Kidney (tissue), 13 donors: ENCODE measurements at regions not wholly inside any gene's neighbourhood (a gene's known extent, or its start where the extent isn't known, plus 50 kb on each side); places are given as distances from the start of the nearest gene placed in this dataset.
A peak's percentile ranks its signal among the peaks of the same experiment; 100 is the strongest.

Experiments used
- DNase-seq, 5 donors: peaks; one replicate each; pipeline ENCODE4 v3.0.0-alpha.2; 2013 to 2020
- FAIRE-seq: peaks from 2 replicates; lab custom pipeline; 2012; peaks lifted over from hg19 to GRCh38; lab: Jason Lieb, UNC
- H3K27ac ChIP-seq, 2 donors: one replicate each; pipeline ENCODE4 v1.7.0; 2013; ENCODE audit warnings: low read depth in 2 of 2, low read length in 2 of 2, inconsistent platforms in 1 of 2
- H3K27me3 ChIP-seq: one replicate; pipeline ENCODE4 v1.7.1; 2013; ENCODE audit warnings: low read length, inconsistent platforms; ENCODE audit not compliant: control insufficient read depth, insufficient read depth
- H3K36me3 ChIP-seq, 3 donors: one replicate each; pipeline versions ENCODE4 v1.7.0 to v1.7.1; 2013; ENCODE audit warnings: low read length in 3 of 3, control low read depth in 1 of 3, inconsistent platforms in 1 of 3; ENCODE audit not compliant: insufficient read depth in 3 of 3, control insufficient read depth in 2 of 3
- H3K4me1 ChIP-seq, 3 donors: one replicate each; pipeline versions ENCODE4 v1.7.0 to v1.7.1; 2013; ENCODE audit warnings: low read length in 3 of 3, inconsistent platforms in 1 of 3, low read depth in 1 of 3; ENCODE audit not compliant: control insufficient read depth in 2 of 3, insufficient read depth in 2 of 3
- H3K4me3 ChIP-seq, 3 donors: one replicate each; pipeline versions ENCODE4 v1.7.0 to v1.8.1; 2013; ENCODE audit warnings: low read length in 3 of 3, control low read depth in 1 of 3, inconsistent platforms in 1 of 3
- H3K9ac ChIP-seq, 3 donors: one replicate each; pipeline versions ENCODE4 v1.7.0 to v1.7.1; 2013; ENCODE audit warnings: low read length in 3 of 3, control low read depth in 1 of 3, inconsistent platforms in 1 of 3
- H3K9me3 ChIP-seq, 3 donors: one replicate each; pipeline versions ENCODE4 v1.7.0 to v1.7.1; 2013; ENCODE audit warnings: low read length in 3 of 3, control low read depth in 1 of 3, inconsistent platforms in 1 of 3; ENCODE audit not compliant: control insufficient read depth in 2 of 3, insufficient read depth in 1 of 3
- CTCF ChIP-seq: IDR thresholded peaks from 3 replicates; pipeline ENCODE4 v1.5.1; 2012; ENCODE audit warnings: mild to moderate bottlenecking, moderate library complexity, borderline replicate concordance; ENCODE audit not compliant: insufficient read depth; ENCODE audit errors: extremely low read depth
- intact Hi-C: fragments of 100-400 bp; cut with DNase I; formaldehyde crosslinking; loops from one replicate; pipeline ENCODE4 v1.11.1; 2022
- donor health status: control.
- donor health status: control.
- donor health status: control.
- donor health status: control.
- donor health status: control.
- donor health status: DM: yes; HTN: yes; CAD: no.
- donor health status: Normal renal cell carcinoma (clear cell type).

- FAIRE-seq = no peak
- H3K27me3 ChIP-seq = no peaks in the 10 kb centered on the region
- H3K9ac ChIP-seq = no peak overlapping the region
- TF ChIP-seq CTCF = no peak
- intact Hi-C loops = no loop called here
- H3K4me1 ChIP-seq = no peaks in the 10 kb centered on the region
- H3K4me3 ChIP-seq = no peak overlapping the region
- H3K9me3 ChIP-seq = peaks cover 0 to 10% (median 0%) of the 10 kb centered on the region in 3 donors
- DNase-seq = peak in 3 of 5 donors; percentile 54 to 70 (median 57)
- no peaks in the 10 kb centered on the region for H3K36me3 ChIP-seq
- no peak overlapping the region for H3K27ac ChIP-seq
Observed at GRCh38 chr22:47634347-47634746, 871.9 kb downstream of the TBC1D22A start.

- intact Hi-C loops = no loop called here
- Histone ChIP-seq H3K27me3 (no peaks in the 10 kb centered on the region), H3K4me3 (no peak overlapping the region), H3K9ac (no peak overlapping the region), H3K36me3 (peaks cover 0 to 3% (median 0%) of the 10 kb centered on the region in 3 donors), H3K4me1 (no peaks in the 10 kb centered on the region), H3K9me3 (peaks cover 0 to 10% (median 4%) of the 10 kb centered on the region in 3 donors), H3K27ac (no peak overlapping the region)
- DNase-seq = no peak
- FAIRE-seq = no peak
- TF ChIP-seq CTCF = no peak
Observed at GRCh38 chr22:47633111-47633510, 870.7 kb downstream of the TBC1D22A start.

GRCh38 chr22:47632701-47633100 is 870.3 kb downstream of the TBC1D22A start:
- Histone ChIP-seq H3K27me3 (no peaks in the 10 kb centered on the region), H3K27ac (no peak overlapping the region), H3K9ac (no peak overlapping the region), H3K9me3 (peaks cover 0 to 7% (median 4%) of the 10 kb centered on the region in 3 donors), H3K4me3 (no peak overlapping the region), H3K4me1 (no peaks in the 10 kb centered on the region), H3K36me3 (peaks cover 0 to 3% (median 0%) of the 10 kb centered on the region in 3 donors)
- FAIRE-seq = no peak
- intact Hi-C loops = no loop called here
- no peak for TF ChIP-seq CTCF
- DNase-seq = no peak

- Histone ChIP-seq H3K9me3 (peaks cover 0 to 4% (median 0%) of the 10 kb centered on the region in 3 donors), H3K36me3 (peaks cover 0 to 3% (median 0%) of the 10 kb centered on the region in 3 donors), H3K4me3 (no peak overlapping the region), H3K9ac (no peak overlapping the region), H3K27ac (no peak overlapping the region), H3K27me3 (no peaks in the 10 kb centered on the region), H3K4me1 (no peaks in the 10 kb centered on the region)
- intact Hi-C loops = no loop called here
- FAIRE-seq (no peak), DNase-seq (no peak)
- no peak for TF ChIP-seq CTCF
Observed at GRCh38 chr22:47631571-47632102, 869.2 kb downstream of the TBC1D22A start.
